GM19351 (cell line): ENCODE measurements at regions not wholly inside any gene's neighbourhood (a gene's known extent, or its start where the extent isn't known, plus 50 kb on each side); places are given as distances from the start of the nearest gene placed in this dataset.
"Not testable (repeated sequence)": the region's sequence is repeated elsewhere in the genome, so short reads cannot be mapped to it uniquely, and the experiment has no call there.

Experiments
- ATAC-seq: cut with Tn5 transposase; IDR thresholded peaks from one replicate; pipeline ENCODE4 v1.9.1; 2021; ENCODE audit warnings: mild to moderate bottlenecking, moderate library complexity; ENCODE audit not compliant: unreplicated experiment

DNA sequence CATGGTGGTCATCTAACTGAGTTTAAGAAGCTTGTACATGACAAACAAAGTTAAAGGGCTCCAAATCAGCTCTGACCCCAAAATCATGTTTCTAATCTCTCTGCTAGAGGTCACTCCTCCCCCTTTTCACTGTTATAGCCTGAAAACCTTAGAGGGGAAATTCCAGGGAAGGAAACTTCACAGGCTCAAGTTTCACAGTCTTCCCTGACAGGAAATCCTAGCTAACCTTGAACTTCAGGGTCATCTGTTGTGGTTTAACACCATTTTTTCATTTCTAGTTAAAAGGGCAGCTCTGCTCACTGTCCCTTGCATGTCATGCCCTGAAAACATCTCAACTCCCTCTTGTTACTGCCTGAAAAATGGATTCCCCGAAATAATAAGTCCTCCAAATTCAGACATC lies 104.4 kb upstream of the BMP2 start:
- no peak for ATAC-seq

DNA sequence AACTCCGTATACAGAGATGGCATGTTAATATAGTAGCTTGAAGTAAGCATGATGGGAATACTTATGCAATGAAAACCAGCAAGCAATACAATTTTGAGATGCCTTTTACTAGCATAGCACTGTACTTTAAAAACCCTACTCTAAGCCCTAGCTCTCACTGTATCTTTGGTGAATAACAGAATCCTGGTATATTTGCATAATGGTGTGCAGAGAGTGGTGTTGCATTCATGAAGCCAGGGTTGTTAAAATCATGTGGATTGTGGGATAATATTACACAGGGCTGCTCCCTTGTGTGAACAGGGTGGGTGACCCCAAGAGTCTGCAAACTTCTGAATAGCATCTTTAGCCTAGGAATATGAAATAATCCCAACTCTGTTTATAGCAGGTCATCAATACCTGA lies 105.2 kb upstream of the BMP2 start:
- ATAC-seq = no peak

DNA sequence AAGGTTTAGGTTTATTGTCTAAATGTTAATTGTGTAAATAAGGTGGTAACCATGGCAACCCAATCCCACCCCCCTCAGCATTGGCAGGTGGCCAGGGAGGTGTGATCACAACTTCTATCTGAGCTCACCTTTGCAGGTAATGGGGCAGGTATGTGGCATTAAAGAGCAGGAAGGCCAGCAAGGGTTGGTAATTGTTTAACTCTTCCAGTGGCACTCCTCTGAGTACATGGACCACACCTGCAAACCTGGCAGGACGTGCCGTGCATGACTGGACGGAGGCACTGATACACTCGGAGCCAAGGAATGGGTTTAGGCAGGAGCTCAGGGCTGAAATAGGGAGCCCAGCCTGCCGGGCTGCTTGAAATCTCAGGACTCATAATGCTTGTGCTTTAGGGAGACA lies 107.0 kb upstream of the BMP2 start:
- no peak for ATAC-seq

DNA sequence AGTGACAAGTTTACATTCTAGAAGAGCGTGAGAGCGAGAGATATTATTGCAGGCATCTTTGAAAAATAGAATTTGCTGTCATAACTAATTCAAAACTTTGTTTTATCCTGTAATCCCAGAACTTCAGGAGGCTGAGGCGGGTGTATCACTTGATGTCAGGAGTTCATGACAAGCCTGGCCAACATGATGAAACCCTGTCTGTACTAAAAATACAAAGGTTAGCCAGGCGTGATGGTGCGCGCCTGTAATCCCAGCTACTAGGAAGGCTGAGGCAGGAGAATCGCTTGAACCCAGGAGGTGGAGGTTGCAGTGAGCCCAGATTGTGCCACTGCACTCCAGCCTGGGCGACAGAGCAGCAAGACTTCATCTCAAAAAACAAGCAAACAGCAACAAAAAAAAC lies 108.6 kb upstream of the BMP2 start:
- ATAC-seq = not testable (repeated sequence)

DNA sequence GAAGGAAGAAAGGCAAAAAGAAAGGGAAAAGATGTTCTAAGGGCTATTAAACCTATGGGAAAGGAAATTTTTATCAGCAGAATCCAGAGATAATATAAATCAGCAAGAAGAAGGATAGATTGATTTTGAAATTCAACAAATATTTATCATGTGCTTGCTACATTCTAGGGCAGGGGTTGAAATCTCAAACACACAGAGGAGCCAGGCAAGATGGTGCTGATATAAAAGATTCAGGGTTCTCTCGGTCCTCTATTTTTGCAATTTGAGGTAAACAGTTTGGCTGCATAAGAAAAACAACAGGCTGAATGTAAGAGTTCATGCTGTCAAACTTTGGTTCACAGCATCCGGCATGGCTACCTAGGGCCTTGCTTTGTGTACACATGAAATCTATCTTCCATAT lies 109.6 kb upstream of the BMP2 start:
- no peak for ATAC-seq

DNA sequence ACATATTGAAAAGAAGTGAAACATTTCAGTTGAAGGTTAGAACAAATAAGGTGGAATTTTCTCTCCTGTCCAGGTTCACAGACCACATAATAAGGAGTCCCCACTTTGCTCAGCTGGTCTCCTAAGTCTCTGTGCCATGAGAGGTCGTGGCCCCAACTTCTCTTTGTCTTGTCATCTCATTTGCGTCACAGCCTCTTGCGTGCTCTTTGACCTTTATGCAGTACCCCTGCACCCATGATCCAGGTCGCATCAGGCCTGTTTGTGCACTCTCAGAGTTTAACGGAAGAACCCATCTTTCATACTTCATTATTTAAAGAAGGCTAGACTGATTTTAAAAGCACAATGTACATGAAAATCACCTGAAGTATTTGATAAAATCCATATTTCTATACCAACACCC lies 110.4 kb upstream of the BMP2 start:
- ATAC-seq = no peak

DNA sequence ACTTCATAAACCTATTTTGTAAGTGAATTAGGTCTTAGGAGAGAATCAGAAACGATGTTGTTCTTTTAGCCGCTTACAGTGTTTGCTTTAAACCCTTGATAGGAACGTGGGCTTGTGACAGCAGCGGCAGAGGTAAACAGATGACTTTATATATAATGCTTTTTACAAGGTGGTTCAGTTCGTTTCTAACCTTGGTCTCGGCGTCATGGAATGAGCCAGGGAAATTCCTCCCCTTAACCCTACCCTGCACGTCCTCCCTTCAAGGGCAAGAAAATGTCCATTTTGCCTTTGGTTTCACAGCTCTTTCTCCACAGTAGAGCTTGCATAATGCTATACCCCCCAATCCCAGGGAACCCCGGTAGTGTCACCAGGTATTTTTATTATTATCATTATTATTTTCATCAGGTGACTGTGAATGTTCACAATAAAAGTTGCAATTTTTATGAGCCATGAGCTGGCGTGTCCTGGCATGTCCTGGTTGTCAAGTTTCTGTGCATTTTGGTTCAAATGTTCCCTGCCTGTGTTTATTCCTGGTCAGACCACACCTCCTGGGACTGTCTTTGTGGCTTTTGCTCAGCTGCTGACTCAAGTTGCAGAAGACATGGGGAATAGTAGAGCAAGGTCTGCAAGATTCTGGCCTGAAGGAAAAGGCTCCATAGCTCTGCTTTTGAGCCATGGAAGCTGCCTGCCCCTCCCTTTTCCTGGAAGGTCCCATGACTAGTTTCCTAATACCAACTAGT lies 112.8 kb upstream of the BMP2 start:
- ATAC-seq = no peak

DNA sequence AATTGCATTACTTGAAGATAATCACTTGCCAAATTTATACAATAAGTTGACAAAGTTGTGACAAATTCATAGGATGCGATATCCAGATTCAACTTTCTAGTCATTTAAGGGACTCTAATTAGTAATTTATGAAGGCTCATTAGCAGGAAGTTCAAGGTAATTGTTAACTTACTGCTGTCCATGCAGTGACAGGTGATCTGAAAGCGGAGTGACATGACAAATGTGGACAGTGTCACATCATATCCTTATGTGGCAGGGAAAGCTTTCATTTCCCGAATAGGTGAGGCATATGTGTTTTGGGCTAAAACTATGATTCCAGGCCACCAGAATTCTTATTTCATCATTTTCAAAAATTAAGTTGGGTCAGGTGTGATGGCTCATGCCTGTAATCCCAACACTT lies 115.9 kb upstream of the BMP2 start:
- ATAC-seq = no peak

DNA sequence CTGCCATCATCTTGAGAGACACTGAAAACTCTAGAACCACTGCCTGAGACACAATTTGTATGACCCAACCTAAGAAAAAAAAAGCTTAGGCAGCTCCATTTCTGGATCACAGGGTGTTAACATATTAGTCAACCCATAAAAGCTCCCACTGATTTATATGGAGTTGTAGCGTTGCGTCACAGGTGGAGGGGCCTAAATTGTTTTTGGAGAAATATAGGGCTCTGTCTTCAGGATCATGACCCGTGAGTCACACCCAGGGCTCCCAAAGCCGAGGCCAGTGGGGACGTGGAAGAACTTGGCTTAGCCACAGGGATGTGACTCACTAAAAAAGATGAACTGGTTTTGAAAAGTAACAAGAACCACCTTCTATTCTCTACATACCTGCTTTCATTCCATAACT lies 116.5 kb upstream of the BMP2 start:
- no peak for ATAC-seq

DNA sequence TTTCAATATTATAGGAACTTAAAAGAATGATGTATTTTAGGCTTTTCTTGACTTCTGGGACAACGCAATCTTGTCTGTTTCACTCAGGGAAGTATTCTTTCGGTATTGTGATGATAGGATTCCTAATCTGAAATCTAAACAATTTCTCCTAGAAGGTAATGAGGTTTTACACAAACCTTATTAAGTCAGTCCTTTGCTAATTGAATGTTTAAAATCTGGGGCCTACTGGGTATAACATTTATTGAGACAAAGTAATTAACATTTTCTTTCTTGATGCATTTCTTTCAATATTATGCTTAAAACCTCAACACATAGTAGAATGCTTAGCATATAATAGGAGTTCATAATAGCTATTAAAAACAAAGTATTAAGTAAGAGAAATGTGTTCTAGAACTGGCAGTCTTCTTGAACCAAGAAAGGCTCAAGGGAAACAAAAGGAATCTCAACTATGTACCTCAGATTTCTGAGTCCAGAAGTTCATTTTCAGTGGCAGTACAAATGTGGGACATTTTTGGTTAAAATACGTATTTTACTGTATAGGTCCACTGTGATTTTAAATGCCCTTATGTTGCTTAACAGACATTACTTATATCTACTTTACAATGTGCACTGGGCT lies 121.4 kb upstream of the BMP2 start:
- ATAC-seq = no peak

DNA sequence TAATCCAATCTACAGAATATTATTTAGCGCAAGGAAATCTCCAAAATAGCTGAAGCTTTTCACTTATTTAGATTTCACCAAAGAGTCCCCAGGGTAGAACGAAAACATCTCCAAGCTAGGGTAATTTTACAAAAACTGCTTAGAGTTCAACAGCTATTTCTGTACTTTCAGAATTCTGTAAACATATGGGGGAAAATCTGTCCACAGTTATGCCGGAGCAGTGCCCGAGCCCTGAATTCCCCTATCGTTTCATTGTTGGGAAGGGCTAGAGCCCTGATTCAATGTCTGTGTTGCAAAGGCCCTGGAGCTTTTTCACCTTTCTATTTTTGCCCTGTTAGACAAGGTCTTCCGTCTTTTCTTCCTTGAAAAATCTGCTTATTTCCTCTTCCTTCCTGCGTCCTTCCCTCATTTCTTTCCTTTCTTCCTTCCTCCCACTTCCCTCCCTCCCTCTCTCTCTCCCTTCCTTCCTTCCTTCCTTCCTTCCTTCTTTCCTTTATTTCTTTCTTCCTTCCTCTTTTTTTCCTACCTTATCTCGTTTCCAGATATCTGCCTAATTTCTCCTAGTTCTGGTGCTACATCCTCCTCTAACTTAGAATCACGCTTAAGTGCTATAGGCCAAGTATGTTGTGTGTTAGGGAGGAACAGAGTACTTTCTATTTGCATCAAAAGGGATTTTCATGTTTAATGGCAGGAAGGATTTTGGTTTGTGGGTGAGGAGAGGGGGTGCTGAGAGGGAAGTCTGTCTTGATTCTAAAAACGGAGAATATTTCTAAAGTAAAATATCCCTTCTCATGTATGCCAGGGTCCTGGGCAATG lies 122.5 kb upstream of the BMP2 start:
- no peak for ATAC-seq

DNA sequence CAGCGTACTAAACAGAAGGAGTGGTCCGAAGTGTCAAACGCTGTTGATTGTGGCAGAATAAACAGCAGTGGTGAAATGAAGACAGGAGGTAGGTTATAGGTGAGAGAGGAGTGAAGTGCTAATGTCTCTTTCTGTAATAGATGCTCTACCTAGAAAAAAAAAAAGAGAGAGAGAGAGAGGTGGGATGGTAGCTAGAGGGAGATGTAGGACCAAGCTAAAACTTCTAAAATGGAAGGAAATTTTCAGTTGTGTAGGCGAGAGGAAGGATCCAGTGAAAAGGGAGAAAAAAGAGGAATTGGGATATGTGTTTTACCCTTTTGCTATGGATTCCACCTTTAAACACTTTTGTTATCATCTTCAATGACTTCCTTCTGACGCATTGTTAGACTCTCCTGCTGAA lies 126.5 kb upstream of the BMP2 start:
- no peak for ATAC-seq

DNA sequence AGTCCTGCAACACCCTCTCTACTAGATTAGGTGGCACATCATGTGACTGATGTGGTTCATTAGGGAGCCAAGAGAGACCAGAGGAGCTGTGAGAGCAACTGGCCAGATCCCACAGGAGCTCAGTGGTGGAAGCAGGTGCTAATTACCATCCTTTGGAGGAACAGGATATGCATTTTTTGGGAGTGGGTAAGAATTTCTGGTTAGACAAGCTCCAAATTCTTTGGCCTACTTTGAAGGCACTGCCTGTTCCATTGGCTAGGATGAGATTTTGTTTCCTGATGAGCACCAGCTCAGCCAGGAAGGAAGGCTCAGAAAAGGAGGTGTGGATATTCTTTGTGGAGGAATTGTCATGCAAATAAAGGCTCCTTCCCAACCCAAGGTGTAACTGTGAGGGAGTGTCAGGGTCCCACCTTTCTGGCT lies 130.3 kb upstream of the BMP2 start:
- no peak for ATAC-seq

DNA sequence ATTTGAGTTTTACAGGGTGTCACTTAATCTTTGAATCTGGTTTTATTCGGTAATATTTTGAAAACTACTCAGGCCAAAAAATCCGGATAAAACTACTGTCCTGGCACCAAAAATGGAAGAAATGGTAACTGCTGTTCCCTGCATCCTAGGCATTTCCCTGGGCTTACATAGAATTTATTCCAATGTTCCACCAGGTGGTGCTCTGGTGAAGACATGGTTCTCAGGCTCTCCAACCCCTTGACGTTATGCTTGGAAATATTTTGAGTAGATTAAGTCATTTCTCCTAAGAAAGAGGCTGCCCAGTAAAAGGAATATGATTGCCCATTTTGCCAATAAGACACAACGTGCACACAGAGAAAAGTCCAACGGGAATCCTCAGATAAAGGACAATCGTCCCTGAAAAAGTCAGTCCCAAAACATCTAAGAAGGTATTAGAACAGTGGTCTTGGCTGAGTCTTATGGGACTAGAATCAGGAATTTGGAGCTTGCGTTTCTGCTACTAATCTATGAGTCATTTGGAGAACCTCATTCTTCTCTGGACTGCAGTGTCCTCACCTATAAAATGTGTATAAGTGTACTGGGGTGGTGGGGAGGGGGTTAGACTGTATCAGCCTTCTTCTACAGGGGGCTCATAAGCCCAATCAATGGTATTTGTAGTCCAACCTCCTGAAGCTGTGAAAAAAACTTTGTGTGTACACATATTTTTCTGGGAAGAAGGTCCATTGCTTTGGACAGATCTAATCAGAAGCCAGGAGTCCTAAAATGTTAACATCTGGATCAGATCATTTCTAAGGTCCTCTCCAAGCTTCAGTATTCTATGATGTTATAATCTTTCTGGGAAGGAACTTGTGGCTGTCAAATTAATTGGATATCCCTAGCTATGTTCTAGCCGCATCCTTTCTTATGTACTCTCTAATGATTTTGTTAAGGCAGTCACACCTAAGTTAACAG lies 131.0 kb upstream of the BMP2 start:
- ATAC-seq = no peak

DNA sequence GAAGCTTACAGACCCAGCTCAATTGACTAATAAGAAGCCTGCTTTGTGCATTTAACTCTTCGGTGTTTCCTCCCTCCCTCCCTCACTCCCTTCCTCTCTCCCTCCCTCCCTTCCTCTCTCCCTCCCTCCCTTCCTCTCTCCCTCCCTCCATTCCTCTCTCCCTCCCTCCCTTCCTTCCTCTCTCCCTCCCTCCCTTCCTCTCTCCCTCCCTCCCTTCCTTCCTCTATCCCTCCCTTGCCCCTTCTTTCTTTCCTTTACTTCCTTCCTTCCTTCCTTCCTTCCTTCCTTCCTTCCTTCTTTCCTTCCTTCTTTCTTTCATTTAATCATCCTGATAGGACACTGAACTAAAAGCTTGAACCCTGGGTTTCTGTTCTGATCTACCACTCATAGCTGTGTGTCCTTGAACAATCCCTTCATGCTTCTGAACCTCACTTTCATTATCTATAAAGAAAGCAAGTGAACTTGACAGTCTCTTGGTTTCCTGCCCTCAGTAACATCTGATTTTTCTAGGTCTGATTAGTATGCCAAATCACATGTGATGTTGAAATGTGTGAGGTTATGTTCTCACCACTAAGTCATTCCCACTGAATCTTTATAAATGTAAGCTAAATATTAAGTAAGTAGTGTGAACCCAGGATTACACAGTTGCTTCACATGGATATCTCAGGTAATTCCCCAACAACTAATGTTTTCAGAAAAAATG lies 132.3 kb upstream of the BMP2 start:
- ATAC-seq = no peak

DNA sequence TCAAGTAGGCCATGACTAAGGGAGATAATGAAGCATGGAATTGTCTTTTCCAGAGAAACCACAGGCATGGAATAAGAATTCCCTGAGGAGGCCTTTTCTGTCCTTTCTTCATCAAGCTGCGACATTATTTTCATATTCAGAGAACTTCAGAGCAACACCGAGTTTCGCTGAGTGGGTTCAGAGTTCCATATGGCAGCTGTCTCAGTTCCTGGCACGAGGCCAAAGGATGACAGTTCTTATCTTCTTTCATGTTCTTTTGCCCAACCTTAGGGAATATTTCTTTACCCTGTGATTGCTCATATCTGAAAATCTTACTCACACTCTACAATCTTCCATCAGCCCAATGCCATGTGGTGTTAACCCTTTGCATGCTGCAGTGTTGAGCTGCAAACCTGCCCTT lies 135.3 kb upstream of the BMP2 start:
- ATAC-seq = no peak

DNA sequence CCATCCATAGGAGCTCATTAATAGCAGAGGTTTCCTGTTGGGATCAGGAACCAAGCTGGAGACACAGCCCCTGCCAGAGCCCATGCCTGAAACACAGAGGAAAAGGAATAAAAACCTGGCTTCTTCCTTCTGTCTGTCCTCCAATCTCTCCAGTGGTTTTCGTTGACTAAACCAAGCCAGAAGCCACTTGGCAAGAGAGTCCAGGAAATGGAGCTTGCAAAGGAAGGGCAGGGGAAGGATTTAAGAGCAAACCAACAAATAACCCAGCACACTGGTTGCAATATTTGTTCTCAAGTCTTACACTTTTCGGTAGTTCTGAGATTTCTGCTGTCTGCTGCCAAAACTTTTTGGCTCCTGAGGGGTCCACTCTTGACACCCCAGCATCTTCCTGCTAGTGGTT lies 137.0 kb upstream of the BMP2 start:
- no peak for ATAC-seq

DNA sequence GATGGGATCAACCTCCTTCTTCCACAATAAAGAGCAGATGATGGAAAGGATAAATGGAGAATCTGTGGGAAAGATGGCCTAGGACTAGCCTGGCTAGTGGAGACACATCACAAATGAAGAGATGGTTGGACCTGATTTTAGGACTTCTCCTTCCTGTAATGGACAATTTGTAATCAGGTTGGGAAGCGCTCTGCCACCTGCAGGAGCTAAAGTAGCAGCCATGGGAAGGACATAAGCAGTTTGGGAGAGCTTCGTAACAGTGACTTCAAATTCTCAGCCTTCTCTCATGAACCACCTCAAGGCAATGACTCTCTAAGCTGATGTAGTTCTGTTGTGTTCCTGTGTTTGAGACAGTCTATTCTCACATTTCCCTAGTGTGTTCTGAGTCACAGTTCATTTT lies 137.9 kb upstream of the BMP2 start:
- ATAC-seq = no peak

DNA sequence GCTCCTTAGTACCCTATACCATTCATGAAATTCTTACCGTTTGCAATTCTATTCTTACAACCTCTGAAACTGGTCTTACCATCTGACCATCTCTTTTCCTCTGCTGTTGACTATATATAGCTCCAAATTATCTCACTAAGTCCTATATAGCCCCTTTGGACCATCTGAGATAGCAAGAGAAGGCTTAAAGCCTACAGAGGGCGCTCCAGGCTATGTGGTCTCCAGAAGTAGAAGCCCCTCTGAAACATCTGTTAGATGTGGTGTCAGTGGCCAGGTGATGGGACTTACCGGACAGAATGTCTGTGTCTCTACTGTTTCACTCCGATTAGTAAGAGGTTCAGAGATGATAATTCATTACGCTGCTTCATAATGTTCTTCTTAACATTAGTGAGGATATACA lies 140.7 kb upstream of the BMP2 start:
- no peak for ATAC-seq

DNA sequence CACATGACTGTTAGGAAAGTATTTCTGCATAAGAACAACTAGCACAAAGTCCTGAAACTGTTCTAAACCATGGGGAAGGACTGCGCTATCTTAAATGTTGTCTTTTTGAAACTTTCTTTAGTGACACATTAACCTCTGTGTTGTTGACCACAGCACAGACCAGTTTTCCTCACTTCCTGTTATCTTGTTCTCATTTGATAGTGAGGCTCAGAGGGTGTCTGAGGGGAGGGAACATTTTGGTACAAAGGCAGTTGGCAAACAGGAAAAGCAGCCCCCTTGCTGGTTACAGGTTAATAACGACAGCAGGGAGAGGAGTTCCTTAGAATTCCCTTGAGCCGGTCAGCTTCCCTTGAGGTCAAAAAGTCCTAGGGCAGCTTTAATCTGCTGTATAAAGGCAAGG lies 143.5 kb upstream of the BMP2 start:
- ATAC-seq = peak; percentile 78
